Liver (tissue), 3 donors: ENCODE measurements at regions not wholly inside any gene's neighbourhood (a gene's known extent, or its start where the extent isn't known, plus 50 kb on each side); places are given as distances from the start of the nearest gene placed in this dataset.

Source experiments
- EGR1 ChIP-seq, 2 donors: IDR thresholded peaks; 2 replicates each; pipeline ENCODE4 v1.6.1; 2016 to 2018; ENCODE audit warnings: antibody characterized with exemption in 2 of 2, low read depth in 2 of 2
- RAD21 ChIP-seq, 2 donors: IDR thresholded peaks; 2 replicates each; pipeline ENCODE4 v1.6.1; 2016; ENCODE audit warnings: antibody characterized with exemption in 2 of 2, mild to moderate bottlenecking in 2 of 2
- REST ChIP-seq: IDR thresholded peaks from 2 replicates; pipeline ENCODE4 v1.6.1; 2016; ENCODE audit warnings: antibody characterized with exemption, mild to moderate bottlenecking
- RXRA ChIP-seq, 2 donors: IDR thresholded peaks; 2 replicates each; pipeline ENCODE4 v1.6.1; 2017 to 2018; ENCODE audit warnings: antibody characterized with exemption in 2 of 2, mild to moderate bottlenecking in 1 of 2
- SP1 ChIP-seq: IDR thresholded peaks from 2 replicates; pipeline ENCODE4 v1.6.1; 2018; ENCODE audit warnings: antibody characterized with exemption, mild to moderate bottlenecking
- TAF1 ChIP-seq: conservative IDR thresholded peaks from 2 replicates; pipeline ENCODE4 v1.6.1; 2016; ENCODE audit warnings: antibody characterized with exemption, mild to moderate bottlenecking
- YY1 ChIP-seq: IDR thresholded peaks from 2 replicates; pipeline ENCODE4 v1.6.1; 2016; ENCODE audit warnings: antibody characterized with exemption, mild to moderate bottlenecking
- ZBTB33 ChIP-seq: IDR thresholded peaks from 2 replicates; pipeline ENCODE4 v1.6.1; 2016; ENCODE audit warnings: antibody characterized with exemption
- TF ChIP-seq, protein P1 (sequence below): fragments of 150-350 bp; IDR thresholded peaks from 2 replicates; pipeline ENCODE4 v1.5.1; 2017; ENCODE audit warnings: improper control_type of control experiment, low read depth, low read length; ENCODE audit not compliant: missing input control
- TF ChIP-seq, protein P2 (sequence below): IDR thresholded peaks from 2 replicates; pipeline ENCODE4 v1.6.1; 2016; ENCODE audit warnings: antibody characterized with exemption
- TF ChIP-seq, protein P3 (sequence below): IDR thresholded peaks from 2 replicates; pipeline ENCODE4 v1.6.1; 2016; ENCODE audit warnings: antibody characterized with exemption
- donor health status: healthy.
- donor health status: healthy.

DNA sequence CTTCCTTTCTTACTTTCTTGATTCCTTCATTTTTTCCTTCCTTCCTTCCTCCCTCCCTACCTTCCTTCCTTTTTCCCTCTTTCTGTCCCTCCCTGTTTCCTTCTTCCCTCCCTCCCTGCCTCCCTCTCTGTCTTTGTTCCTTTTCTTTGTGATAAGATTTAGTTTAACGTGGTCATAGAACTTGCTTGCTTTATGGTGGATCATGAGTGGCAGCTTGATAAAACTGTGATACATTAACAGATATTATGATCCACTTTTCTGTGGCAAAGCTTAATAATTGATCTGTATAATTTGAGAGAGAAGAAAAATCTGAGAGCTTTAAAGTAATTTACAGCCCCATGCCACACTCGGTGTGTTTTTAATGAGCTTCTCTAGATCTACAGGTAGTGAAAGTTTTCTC lies 280.5 kb downstream of the RNF144B start:
- TF ChIP-seq, protein P1, sequence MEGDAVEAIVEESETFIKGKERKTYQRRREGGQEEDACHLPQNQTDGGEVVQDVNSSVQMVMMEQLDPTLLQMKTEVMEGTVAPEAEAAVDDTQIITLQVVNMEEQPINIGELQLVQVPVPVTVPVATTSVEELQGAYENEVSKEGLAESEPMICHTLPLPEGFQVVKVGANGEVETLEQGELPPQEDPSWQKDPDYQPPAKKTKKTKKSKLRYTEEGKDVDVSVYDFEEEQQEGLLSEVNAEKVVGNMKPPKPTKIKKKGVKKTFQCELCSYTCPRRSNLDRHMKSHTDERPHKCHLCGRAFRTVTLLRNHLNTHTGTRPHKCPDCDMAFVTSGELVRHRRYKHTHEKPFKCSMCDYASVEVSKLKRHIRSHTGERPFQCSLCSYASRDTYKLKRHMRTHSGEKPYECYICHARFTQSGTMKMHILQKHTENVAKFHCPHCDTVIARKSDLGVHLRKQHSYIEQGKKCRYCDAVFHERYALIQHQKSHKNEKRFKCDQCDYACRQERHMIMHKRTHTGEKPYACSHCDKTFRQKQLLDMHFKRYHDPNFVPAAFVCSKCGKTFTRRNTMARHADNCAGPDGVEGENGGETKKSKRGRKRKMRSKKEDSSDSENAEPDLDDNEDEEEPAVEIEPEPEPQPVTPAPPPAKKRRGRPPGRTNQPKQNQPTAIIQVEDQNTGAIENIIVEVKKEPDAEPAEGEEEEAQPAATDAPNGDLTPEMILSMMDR: no peak
- TF ChIP-seq EGR1 (IDR thresholded peaks at IDR 0.05; ENCODE audit: low read depth in 2 of 2) (no peak), RAD21 (IDR thresholded peaks at IDR 0.05) (no peak), YY1 (no peak), REST (no peak), TAF1 (no peak), RXRA (IDR thresholded peaks at IDR 0.05) (no peak), SP1 (no peak), ZBTB33 (no peak)
- TF ChIP-seq, protein P2, sequence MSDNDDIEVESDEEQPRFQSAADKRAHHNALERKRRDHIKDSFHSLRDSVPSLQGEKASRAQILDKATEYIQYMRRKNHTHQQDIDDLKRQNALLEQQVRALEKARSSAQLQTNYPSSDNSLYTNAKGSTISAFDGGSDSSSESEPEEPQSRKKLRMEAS: no peak
- TF ChIP-seq, protein P3, sequence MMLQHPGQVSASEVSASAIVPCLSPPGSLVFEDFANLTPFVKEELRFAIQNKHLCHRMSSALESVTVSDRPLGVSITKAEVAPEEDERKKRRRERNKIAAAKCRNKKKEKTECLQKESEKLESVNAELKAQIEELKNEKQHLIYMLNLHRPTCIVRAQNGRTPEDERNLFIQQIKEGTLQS: no peak
